Right renal pelvis (tissue), 4 donors: ENCODE measurements at regions not wholly inside any gene's neighbourhood (a gene's known extent, or its start where the extent isn't known, plus 50 kb on each side); places are given as distances from the start of the nearest gene placed in this dataset.

Source experiments
- DNase-seq, 4 donors: peaks; one replicate each; pipeline ENCODE4 v3.0.0-alpha.2; 2013; ENCODE audit warnings: low read depth in 4 of 4, low spot score in 3 of 4, missing footprints in 1 of 4

- no peak for DNase-seq
These were observed 195.5 kb upstream of the TMPO start for GRCh38 chr12:98319716-98320425.

DNA sequence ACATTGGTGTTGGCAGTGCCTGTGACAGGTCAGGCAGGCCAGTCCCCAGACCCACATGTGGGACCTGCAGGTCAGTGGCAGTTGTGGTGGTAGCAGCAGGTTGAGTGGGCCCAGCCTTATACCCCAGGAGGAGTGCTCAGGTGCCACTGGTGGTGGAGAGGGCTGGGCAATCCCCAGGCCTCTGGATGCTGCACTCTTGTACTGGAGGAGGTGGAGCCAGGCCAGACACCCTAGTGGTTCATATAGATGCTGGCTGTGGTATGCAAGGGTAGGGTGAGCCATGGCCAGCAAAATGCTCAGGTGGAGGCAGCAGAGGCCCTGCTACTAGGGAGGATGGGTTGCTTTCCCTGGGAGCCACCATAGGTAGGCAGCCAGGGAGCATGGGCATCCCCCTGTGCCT, 190.4 kb upstream of the TMPO start:
- DNase-seq = no peak

DNA sequence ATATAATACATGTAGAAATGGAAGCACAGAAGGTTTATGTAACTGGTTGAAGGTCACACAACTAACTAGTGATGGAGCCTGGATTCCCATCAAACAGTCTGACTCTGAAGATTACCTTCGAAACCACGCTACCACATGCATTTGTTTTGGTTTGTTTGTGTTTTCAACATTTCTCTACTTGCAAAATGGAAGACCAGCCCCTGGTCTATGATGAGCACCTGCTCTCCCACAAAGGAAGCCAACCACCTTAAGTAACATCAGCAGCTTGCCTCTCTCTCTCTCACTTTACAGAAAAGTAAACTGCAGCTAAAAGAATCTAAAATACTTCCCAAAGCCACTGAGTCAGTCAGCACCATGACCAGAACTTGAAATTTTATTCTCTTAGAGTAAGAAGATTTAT, 186.9 kb upstream of the TMPO start:
- no peak for DNase-seq

- no peak for DNase-seq
These were observed 185.8 kb upstream of the TMPO start for GRCh38 chr12:98329589-98329988.

DNA sequence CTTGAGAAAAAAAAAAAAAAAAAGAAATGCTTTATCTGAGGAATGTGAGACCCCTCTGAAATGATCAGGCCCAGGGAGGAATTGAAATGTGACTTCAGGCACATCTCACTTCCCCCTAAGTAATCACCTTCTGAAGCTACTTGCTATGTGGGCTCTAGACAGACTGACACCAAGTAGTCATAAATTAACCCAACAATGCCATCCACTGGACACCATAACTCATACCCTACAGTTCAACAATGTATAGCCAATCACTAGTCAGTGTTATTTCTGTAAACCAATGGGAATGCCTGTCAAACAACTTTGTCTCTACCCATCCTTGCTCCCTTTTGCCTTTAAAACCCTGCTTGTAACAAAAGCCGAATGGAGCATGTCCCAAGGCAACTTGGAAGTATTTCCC, 182.7 kb upstream of the TMPO start:
- DNase-seq = no peak

DNA sequence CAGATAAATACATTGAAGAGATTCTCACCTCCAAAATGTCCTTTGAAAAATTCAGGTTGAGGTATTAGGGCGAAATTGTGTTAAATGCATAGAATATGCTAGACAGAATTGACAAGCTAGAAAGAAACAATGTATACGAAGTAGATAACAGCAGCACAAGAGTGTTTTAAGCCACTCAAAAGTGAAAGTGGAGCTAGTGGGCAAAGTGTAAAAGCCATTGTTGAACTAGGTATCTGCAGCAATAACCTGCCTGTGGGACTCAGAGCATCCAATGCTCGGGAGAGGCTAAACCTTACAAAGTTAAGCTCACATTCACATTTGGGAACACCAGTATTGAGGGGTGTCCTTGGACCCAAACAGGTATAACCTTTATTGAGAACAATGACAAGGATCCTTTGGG, 180.6 kb upstream of the TMPO start:
- DNase-seq = no peak

- DNase-seq = no peak
These were observed 174.4 kb upstream of the TMPO start for GRCh38 chr12:98341026-98341425.

DNA sequence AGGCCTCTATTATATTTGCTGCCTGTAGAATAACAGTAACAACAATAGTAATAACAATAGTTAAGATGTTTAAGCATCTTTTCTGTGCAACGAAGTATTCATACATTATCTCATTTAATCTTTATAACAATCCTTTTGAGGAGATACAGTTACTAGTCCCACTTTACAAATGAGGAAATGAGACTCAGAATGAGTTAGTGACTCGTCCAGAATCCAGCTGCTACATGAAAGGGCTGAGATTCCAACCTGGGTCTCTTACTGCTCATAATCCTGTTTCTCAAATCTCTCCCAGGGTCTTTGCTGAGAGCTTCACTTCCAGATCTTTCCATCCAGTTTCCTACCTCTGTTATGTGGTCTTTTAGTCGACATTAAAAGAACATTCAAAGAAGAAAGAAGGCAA, 173.7 kb upstream of the TMPO start:
- no peak for DNase-seq

DNA sequence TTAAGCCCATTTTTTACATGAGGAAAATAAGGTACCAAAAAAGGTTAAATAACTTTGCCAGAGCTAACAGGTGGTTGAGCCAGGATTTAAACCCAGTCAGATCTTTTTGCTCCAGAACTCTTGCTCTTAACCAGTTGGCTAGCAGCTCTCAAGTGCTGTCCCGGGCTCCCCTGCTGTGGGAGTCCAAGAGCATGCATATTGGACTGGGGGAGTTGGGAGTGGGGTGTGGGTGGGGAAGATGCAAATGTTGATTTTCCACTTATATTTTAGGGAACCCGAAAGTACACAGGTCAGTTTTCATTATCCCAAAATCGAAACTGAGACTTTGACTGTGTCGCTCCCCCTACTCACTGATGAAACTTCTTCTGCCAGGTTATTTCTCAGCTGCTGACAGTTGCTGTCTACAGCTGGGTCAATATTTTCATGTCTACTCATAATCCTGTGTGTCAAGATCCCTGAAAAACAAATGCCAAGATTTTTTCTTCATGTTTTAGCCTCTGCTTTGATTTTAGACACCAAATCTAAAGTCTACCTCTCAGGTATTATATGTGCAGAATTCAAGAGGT, 172.3 kb upstream of the TMPO start:
- no peak for DNase-seq

- DNase-seq = no peak
These were observed 171.1 kb upstream of the TMPO start for GRCh38 chr12:98344046-98344930.

DNA sequence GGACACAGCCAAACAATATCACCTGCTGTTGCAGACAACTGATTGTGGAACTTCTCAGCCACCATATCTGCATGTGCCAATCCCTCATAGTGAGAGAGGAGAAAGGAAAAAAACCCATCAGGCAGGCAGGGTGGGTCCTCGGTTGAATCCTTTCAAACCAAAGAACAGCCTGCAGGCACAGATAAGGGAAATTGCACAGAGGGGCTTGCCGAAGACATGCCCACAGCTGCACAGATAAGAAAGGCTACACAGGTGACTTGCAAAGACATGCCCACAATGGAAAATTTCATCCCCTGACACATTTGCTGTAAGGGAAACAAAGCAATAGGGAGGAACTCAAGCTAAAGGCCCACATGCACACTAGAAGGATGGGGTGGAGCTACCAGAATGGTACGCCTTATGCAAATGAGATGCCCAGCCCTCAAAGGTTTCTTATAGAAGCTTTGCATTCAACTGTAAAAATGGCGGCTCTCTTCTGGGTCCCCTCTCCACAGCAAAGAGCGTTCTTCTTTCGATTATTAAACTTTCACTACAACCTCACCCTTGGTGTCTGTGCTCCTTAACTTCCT, 170.0 kb upstream of the TMPO start:
- DNase-seq = no peak

GRCh38 chr12:98351089-98351488, 164.3 kb upstream of the TMPO start:
- no peak for DNase-seq

GRCh38 chr12:98351784-98352183, 163.6 kb upstream of the TMPO start:
- DNase-seq = no peak

DNA sequence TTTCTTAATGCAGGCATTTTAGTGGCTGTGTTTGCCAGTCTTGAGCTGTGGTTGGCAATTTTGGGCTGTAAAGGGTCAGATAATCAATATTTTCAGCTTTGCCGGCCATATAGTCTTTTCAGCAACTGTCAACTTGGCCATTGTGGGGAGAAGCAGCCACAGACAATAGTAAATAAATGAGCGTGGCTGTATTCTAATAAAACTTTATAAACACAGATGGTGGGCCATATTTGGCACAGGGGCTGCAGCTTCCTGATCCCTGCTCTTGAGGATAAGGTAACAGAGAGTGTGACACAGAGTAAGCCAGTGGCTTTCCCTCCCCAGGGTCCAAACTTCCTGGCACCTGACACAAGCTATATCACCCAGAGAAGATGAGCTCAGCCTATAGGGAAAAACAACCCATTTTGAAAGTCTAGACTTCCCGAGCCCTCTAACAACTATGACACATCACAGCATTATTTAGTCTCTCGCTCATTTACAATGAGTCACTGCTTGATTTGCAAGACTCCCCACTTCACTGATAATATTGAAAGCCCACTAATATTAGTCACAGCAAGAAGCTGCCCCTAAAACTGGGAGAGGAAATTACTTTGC, 163.1 kb upstream of the TMPO start:
- no peak for DNase-seq

DNA sequence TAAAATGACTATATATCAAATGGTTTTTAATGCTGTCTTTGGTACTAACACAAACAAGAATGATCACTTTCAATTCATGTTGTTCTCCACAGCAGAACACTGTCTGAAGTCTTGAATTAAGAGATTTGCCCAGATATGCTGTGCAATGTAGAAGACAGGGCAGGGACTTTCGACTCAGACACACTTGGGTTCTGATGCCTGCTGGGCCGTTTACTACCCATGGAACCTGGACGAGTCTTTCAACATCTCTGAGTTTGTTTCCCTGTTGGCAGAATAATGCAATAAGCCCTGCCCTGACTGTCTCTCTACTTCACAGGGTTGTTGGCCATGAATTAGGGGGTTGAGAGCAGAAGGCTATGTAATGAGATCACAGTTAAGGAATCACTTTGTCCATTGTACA, 162.6 kb upstream of the TMPO start:
- no peak for DNase-seq

GRCh38 chr12:98354520-98355035, 160.8 kb upstream of the TMPO start:
- DNase-seq = no peak

- no peak for DNase-seq
These were observed 160.1 kb upstream of the TMPO start for GRCh38 chr12:98355322-98355721.

GRCh38 chr12:98355933-98356332, 159.5 kb upstream of the TMPO start:
- no peak for DNase-seq

GRCh38 chr12:98358144-98358543, 157.2 kb upstream of the TMPO start:
- DNase-seq = no peak

DNA sequence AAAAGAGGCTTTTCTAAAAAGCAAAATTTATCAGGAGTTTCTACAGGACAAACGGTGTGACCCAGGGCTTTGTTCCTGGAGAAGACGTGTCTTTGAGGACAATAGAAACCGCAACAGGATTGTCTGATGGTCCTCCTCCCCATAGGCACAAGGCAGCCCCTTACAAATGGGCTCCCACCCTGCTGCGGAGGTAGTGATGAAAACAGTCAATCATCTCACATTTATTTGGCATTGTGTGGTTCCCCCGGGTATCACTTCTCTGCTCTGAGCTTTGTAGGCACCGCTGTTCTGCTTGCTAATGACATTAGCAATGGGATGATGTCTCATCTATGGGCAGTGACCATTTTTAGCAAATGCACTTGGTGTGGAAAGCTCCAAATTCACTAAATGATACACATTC, 155.5 kb upstream of the TMPO start:
- no peak for DNase-seq

DNA sequence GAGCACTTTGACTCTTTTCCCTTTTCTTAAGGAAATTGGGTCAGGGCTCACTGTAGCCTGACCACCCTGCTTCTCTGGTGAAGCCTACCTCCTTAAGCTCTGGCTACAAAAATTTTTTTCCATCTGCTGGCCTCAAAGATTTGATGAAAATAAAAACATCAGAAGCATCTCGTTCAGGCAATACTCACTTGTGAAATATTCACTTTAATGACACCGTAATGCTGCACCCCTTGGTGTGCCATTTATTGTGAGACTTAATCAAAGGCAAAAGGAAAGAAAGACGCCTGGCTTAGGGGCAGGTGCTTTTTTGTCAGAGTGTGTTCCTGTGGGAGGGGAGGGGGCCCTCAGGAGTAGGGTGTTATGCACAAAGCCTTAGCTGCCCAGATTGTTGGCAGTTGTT, 155.0 kb upstream of the TMPO start:
- DNase-seq = no peak
